Occipital lobe (tissue), 1 donor: ENCODE measurements at regions not wholly inside any gene's neighbourhood (a gene's known extent, or its start where the extent isn't known, plus 50 kb on each side); places are given as distances from the start of the nearest gene placed in this dataset.

Experiments
- DNase-seq: peaks from one replicate; lab custom pipeline; 2025; lab: John Stamatoyannopoulos, UW

DNA sequence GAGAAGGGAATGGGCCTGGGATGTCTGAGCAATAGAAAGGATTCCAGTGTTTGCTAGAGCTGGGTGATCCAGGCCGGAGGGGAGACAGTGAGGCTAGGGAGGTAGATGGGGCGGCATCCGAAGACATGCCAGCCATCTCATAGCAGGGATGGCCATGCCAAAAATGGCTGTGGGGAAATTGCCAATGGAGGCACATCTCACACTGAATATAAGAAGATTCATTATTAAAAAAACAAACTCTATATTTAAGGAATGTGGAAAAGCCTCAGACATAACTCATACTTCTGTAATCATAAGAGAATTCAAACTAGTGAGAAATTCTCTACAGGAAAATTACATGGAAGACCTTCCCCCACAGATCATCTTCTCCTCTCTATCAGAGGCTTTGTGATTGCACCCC lies 289.2 kb downstream of the FGF9 start:
- DNase-seq = no peak

DNA sequence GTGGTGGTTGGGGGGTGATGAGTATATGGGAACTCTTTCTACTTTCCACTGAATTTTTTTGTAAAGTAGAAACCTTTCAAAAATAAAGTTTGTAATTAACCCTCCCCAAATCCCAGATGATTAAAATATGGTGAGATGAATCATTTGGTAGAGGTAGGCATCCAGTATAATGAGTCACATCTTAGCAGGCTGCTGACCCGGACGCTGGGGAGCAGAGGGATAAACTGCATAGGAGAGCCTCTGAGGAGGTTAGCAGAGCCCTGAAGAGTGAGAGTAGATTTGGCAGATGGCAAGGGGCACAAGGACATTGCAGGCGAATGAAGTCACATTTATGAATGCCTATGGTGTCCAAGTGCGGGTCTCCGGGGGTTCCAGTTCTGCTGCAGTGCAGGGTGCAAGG lies 293.8 kb downstream of the FGF9 start:
- DNase-seq = no peak

DNA sequence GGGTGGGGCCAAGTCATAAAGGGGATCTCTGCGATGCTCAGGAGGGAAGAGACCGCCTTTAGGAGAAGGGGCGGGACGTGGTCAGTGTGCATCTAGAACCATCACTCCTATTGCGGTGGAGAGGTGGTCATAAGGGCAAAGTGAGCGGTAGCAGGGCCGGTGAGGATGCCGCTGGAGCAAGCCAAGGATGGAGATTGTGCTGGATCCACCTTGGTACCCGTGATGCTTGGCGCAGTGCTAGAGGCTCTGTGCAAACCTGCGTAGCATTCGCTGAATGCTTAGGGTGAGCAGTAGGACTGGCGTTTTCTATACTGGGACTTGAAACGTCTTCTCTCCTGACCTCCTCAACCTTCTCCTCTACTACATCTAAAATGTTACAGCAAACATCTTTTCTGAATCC lies 294.2 kb downstream of the FGF9 start:
- no peak for DNase-seq

DNA sequence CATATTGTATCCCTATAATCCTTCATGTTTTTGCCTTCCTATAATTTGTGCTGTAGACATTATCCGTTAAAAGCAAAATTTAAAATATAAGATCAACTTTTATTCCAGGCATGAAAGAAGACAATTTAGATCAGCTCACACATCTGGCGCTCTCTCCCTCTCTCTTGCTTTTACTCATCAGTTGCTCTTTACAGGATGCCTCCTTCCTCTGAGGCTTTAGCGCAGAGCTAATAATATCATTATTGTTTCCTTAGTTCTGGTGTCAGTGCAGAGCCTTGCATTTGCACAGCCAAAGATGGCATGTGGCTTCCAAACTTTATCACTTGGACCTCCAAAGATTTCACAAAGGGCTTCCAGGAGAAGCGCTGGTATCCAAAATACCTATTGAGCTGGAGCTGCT lies 295.1 kb downstream of the FGF9 start:
- DNase-seq = no peak

DNA sequence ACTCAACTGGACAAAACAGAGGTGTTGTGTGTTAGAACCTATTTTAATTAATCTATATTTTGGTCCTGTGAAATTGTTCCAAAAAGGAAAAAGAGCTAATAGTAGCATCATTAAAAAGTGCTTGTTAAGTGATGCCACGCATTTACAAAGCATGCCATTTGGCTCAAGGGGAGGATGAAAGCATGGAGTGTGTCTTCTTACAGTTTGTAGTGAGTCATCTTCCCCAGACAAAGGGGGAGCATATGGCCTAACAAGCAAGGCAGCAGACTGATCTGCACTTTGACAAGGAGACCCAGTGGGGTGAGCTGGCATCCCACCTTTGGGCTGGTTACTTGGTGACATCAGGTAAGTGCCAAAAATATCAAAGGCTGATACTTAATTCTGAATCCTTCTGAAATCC lies 297.0 kb downstream of the FGF9 start:
- no peak for DNase-seq

DNA sequence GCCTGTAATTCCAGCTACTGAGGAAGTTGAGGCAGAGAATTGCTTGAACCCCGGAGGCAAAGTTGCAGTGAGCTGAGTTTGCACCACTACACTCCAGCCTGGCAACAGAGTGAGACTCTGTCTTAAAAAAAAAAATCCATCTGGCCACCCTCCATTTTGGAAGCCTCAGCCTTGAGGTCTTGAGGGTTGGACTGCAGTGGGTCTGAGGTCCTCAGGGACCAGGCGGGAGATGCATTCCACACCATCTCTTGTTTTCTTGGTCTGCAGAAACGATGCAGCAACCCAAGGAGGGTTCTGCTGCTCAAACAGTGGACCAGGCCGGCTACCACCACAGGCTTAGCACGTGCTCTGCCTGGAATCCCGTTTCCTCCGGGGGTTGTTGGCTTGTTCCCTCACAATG lies 299.3 kb downstream of the FGF9 start:
- no peak for DNase-seq

DNA sequence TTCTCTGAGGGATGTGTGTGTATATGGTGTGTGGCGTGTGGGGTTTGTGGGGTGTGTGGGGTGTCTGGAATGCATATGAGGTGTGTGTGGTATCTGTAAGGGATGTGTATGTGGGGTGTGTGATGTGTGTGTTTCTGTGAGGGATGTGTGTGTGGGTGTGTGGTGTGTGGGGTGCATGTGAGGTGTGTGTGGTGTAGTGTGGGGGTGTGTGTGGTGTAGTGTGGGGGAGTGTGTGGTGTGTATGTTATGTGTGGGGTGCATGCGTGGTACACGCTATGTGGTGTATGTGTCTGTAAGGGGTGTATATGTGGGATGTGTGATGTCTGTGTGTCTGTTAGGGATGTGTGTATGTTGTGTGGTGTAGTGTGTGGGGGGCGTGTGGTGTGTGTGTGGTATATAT lies 300.0 kb downstream of the FGF9 start:
- no peak for DNase-seq

DNA sequence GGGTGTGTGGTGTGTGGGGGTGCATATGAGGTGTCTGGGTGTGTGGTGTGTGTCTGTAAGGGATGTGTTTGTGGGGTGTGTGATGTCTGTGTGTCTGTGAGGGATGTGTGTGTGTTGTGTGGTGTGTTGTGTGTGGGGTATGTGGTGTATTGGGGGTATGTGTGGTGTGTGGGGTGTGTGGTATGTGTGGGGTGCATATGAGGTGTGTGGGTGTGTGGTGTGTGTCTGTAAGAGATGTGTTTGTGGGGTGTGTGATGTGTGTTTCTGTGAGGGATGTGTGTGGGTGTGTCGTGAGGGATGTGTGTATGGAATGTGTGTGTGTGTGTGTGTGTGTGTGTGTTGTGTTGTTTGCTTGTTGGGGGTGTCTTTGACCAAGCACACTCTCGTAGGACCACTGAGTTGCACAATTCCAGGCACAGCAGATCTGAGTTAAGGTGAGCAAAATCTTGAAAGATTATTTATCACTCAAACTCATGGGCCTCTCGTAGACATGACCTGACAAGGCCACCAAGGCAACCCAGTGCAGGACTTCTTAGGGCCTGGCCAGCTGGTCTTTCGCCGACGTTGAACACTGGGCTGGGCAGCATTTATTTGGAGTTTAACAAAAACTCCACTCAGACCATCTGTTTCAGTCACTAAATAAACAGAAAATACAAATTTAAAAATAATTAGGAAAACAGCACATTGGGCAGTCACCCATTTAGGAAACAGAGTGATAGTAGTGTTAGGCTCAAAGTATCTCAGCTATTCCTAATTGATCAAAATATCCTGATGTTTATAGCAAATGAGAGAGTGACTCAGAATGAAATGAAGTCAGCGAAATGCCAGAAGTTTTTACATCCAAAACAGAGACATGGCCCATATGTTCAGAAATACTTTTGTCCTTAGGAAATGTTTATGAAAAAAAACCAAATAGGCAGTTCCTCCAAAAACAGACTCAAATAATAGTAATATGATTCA lies 301.1 kb downstream of the FGF9 start:
- no peak for DNase-seq

DNA sequence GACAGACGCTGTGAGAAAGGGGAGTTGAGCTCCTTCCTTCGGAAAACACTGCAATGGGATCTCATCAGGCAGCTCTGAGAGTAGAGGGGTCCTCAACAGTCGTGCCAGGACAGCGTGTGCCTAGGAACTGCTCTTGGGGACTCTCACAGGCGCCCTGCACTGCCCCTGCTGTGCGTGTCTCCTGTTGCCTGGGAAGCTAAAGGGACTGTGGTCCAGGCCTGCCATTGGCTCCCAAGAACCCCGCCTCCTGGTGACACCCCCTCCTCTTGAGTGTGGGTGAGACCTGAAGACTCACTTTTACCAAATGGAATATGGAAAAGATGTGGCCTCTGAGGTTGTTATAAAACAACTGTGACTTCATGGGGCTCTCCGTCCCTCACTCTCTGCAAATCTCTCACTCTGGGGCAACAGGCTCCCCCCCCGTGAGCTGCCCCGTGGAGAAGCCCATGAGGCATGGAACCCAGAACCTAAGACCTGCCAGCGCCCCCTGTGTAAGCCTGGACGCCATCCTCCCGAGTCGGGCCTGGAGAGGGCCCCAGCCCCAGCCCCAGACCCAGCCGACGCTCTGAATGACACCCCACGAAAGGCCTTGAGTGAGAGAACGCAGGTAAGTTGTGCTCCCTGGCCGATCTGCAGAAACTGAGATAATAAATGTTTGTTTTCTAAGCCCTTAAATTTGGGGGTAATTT lies 302.7 kb downstream of the FGF9 start:
- no peak for DNase-seq

DNA sequence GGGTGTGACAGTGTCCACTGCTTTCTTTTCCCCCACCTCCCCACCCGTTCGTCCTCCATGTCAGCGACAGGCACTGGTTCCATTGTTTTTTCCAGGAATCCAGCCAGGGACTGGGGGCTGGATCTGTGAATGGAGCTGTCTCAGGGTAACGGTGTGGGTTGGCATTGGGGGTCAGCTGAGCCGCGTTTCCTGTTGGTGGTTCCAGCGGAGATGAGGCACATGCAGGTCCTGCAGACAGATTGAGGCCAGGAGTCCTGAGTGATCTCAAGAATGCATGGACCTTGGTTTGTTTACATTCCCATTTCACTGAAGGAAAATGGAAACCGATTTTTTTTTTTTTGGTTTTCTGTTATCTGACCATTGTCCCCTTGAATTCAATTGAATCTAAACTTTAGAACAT lies 303.9 kb downstream of the FGF9 start:
- DNase-seq = no peak

DNA sequence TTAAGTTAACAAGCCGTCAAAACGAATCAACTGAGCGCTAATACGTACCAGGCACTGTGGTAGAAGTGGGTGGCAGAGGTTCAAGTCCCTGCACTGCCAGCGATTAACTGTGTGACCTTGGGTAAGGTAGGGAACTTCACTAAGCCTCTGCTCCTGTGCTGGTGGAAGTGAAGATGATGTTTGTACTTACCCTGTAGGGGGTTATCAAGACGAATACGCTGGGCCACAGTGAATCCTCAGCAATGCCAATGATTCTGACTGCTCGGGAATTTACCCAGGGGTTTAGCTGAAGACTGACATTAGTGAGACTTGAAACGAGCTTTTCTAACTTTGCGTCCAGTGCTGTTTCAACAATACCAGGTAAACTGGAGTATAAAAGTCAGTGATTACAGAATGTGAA lies 305.3 kb downstream of the FGF9 start:
- no peak for DNase-seq

DNA sequence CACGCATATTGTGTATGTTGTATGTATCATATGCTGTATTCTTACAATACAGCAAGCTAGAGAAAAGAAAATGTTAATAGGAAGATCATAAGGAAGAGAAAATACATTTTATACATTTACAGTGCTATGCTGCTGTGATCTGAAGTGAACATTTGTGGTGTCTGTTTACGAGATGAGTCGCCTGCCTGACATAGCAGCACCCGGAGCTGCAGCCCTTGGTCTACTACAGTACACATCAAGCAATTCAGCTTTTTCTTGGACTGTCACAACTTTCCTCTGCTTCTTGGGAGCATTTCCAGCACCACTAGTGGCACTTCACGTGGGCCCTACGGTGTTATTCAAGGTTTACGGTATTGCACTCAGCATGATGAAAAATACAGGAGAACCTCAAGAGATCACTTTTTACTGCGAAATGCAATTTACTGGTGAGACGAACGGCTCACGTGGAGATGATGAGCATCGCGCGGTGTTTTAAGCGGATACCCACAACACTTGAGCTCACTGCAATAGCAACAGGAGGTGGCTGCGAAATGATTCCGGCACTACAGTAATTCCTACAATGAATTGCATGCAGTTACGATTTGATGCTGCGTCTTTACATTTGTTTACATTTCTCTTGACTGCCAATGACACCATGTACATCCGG lies 308.4 kb downstream of the FGF9 start:
- DNase-seq = no peak

DNA sequence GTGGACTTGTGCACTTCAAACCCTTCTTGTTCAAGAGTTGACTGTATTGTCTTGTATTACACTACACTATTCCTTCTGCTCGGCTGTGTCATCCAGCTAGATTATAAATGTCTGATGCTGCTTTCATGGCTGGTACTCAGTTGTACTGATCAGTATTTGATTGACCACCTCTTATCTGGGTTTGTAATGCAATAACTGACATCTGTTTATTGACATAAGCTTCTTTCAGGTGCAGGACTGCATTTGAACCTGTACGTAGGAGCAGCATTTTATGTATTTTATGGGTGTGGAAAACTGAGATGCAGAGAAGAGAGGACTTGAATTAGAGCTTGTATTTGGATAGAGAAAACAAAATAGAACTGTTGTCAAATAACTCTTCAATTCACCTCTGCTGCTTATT lies 309.2 kb downstream of the FGF9 start:
- DNase-seq = no peak

DNA sequence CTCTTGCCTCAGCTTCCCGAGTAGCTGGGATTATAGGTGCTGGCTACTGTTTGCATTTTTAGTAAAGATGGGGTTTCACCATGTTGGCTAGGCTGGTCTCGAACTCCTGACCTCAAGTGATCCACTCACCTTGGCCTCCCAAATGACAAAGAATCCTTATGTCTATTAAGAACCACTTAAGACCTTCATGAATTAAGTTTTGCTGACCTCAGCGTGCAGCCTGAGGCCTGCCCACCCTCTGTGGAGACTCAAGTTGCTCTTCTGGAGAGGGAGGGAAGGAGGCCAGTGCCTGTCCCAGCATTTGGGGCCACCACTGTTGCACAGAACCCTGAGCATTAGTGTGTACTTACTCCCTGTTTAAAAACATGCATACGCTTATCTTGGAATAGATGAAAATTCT lies 313.3 kb downstream of the FGF9 start:
- DNase-seq = no peak

DNA sequence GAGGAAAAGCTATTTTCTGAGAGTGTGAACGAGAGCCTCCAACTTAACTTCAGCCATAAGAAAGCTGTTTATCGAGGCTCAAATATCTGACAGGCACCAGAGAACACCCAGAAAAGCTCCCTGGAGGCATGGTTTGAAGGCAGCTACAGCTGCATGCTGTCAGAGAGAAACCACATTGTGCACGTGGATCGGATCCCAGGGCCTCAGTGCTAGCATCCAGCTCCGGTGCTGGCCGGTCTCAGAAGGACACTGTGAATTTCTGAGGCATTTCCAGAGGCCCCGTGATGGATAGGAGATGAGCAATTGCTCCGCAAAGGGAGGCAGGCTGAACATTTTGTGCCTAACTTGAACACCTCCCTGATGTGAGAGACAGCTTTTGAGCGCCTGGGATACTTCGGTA lies 315.7 kb downstream of the FGF9 start:
- no peak for DNase-seq

DNA sequence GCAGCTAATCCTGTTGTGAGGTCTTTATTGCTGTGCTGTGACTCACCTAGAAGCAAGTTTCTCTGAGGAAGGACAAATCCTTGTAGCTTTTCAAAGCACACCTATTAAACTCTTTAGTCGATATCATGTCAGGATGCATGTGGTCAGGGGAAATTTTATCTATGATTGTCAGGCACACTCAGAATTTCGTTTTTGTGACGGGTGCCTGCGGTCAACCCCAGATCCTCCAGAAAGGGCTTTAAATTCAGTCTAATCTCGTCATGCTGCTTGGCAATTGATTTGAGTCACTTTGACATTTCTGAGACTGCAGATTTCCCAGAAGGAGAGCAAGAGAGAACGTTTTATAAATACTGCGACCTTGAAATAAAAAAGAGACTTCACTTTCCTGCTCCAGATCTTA lies 316.9 kb downstream of the FGF9 start:
- DNase-seq = no peak

DNA sequence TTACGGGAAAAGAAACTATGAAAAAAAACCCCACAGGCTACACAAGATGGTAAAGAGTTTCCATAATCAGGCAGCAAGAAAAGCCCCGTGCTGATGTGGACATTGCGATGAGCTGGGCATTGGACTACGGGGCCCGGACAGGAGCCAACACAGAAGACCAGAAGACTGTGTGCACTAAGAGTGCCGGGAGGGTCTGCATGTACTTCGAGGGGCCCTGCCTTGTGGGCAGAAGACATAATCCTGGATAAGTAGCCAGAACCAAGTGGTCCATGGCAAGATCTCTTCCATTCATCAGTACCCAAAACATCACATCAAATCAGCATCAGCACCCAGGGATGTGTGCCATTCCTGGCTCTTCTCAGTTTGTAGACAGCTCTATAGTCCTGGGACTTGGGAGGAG lies 317.8 kb downstream of the FGF9 start:
- DNase-seq = no peak

DNA sequence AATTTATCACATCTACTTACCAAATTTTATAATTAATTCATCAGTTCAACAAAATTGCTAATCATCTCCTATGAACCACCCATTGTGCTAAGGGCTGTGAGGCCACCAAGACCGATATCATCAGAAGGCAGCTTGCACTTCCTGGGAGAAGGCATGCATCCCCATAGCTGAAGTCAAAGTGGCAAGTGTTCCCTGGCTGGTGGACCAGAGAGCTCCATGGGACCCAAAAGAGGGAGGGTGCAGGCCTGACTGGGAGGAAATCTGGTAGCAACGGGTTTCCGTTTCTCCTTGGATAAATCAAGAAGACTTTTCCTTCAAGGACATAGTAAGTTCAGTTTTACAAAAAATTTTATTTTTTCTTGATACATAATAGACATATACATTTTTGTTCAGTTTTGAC lies 325.2 kb downstream of the FGF9 start:
- DNase-seq = no peak

DNA sequence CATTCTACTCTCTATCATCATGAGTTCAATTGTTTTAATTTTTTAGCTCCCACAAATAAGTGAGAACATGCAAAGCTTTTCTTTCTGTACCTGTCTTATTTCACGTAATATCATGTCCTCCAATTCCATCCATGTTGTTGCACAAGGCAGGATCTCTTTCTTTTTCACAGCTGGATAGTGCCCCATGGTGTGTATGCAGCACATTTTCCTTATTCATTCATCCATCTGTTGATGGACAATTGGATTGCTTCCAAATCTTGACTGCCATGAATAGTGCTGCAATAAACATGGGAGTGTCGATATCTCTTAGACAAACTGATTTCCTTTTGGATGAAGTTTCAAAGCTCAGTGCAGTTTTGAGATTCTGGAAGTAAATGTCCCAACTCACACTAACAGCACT lies 326.9 kb downstream of the FGF9 start:
- no peak for DNase-seq

DNA sequence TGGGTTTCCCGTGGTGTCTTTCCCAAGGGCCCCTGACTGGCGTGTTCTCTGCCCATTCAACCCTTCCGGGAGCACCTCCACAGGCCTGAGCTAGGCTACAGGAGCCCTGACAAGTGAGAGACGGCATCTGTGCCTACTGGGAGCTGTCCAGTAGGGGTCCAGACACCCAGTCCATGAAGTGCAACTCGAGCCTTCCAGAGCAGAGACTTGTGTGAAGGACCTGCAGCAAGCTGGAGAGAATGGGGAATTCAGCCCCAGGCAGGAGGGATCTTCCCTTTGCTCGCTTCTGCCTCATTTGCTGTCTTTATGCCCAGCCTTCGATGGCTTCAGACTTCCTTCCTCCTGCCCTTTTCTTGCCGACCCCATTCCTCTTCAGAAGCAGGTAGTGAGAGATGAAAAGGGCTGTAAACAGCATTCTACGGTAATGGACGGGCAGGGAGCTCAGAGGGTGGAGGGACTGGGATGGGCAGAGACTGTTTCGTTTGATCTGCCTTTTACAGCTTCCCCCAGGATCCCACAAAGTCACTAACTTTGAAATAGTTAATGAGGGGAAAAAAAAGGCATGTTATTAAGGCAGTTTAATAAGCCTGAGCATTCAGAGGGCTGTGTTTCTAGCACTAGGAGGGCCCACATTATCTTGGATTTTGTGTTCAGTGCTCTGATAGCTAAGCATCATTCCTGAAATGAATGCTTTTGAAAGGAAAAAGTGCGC lies 327.6 kb downstream of the FGF9 start:
- no peak for DNase-seq

DNA sequence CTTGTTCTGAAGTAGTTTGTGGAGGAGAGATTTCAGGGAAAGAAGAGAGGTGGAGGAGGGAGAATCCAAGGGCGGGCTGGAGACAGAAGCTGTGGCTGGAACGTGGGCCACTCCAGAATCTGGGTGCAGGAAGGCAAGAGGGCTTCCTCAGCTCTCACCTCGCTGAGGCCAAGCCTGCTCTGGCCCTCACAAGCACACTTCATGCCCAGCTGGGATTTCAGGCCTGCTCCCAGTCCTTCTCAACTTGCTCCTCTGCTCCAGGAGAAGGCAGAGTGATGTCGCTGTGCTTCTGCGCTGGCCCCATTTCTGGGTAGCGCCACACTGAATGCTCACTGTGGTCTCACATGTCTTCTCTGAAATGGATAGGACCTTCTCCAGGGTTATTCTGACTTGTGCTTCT lies 328.8 kb downstream of the FGF9 start:
- DNase-seq = no peak

DNA sequence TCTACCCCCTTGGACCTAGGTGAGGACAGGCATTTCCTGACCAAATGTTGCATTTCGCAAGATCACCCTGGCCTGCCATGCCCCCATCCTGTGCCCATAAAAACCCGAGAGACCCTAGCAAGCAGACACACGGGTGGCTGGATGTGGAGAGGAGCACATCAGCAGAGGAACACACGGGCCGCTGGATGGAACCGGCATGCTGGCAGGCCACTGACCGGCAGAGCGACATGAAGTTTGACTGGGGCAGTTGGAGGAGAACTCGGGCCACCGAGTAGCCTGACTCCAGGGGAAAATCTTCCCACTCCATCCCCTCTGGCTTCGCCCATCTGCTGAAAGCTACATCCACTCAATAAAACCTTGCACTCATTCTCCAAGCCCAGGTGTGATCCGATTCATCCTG lies 329.3 kb downstream of the FGF9 start:
- no peak for DNase-seq
